A549 (cell line): ENCODE measurements at regions not wholly inside any gene's neighbourhood (a gene's known extent, or its start where the extent isn't known, plus 50 kb on each side); places are given as distances from the start of the nearest gene placed in this dataset.

Experiments used
- ATAC-seq, 2 experiments: fragments of 200-7000 bp in 1 of 2; fragments of >200 bp in 1 of 2; cut with Nextera tagmentation in 1 of 2; cut with Tn5 transposase in 1 of 2; 3 replicates each; pipeline versions ENCODE4 v1.8.0 to v1.9.1; 2018 to 2020; ENCODE audit warnings: mild to moderate bottlenecking in 1 of 2, moderate library complexity in 1 of 2
- CTCF ChIA-PET: fragments of 300-600 bp; sonication (Branson Sonifier 250); formaldehyde crosslinking; extraction: SDS; loops from one replicate; lab custom pipeline; 2021; ENCODE audit warnings: antibody characterized with exemption, inconsistent platforms; lab: Yijun Ruan, JAX
- POLR2A ChIA-PET: fragments of 350-600 bp; formaldehyde crosslinking; extraction: SDS; loops from one replicate; lab custom pipeline; 2021; ENCODE audit warnings: antibody characterized with exemption, inconsistent platforms; lab: Yijun Ruan, JAX
- DNase-seq, 2 experiments: peaks; one replicate each; pipeline versions ENCODE4 v3.0.0 to v3.0.0-alpha.2; 2011 to 2016; ENCODE audit warnings: low read depth in 1 of 2, low spot score in 1 of 2
- FAIRE-seq: peaks from 2 replicates; lab custom pipeline; 2011; peaks lifted over from hg19 to GRCh38; lab: Jason Lieb, UNC
- H3K27ac ChIP-seq, 2 experiments: fragments of >200 bp; sonication (Bioruptor Twin); formaldehyde crosslinking; 3 replicates each; pipeline ENCODE4 v1.5.1; 2016 to 2017
- H3K4me1 ChIP-seq: fragments of >200 bp; sonication (Bioruptor Twin); formaldehyde crosslinking; 3 replicates; pipeline ENCODE4 v1.6.1; 2016
- H3K4me2 ChIP-seq: fragments of >200 bp; sonication (Bioruptor Twin); formaldehyde crosslinking; 3 replicates; pipeline ENCODE4 v1.6.1; 2016
- H3K4me3 ChIP-seq: fragments of >200 bp; sonication (Bioruptor Twin); formaldehyde crosslinking; 3 replicates; pipeline ENCODE4 v1.5.1; 2016
- H3K9me3 ChIP-seq: fragments of >200 bp; sonication (Bioruptor Twin); formaldehyde crosslinking; 3 replicates; pipeline ENCODE4 v1.6.1; 2016
- BHLHE40 ChIP-seq: IDR thresholded peaks from 2 replicates; pipeline ENCODE4 v1.6.1; 2012; ENCODE audit warnings: low read depth, low read length, inconsistent platforms
- CBX2 ChIP-seq: fragments of 200-600 bp; sonication (generic); IDR thresholded peaks from 2 replicates; pipeline ENCODE4 v1.6.1; 2016; ENCODE audit warnings: low read depth, mild to moderate bottlenecking, borderline replicate concordance
- CHD4 ChIP-seq: fragments of 200-600 bp; sonication (generic); IDR thresholded peaks from 2 replicates; pipeline ENCODE4 v1.6.1; 2016; ENCODE audit warnings: antibody characterized with exemption, mild to moderate bottlenecking, borderline replicate concordance
- E2F6 ChIP-seq: IDR thresholded peaks from 2 replicates; pipeline ENCODE4 v1.6.1; 2012; ENCODE audit warnings: low read depth, borderline replicate concordance
- ESRRA ChIP-seq: fragments of 150-350 bp; IDR thresholded peaks from 2 replicates; pipeline ENCODE4 v1.6.1; 2014; ENCODE audit warnings: mild to moderate bottlenecking, low read length, borderline replicate concordance
- FOSB ChIP-seq: fragments of 250-450 bp; sonication (Bioruptor Pico); IDR thresholded peaks from 2 replicates; pipeline ENCODE4 v1.5.0; 2020; ENCODE audit warnings: mild to moderate bottlenecking, moderate library complexity
- FOXS1 ChIP-seq: fragments of 250-450 bp; sonication (Bioruptor Pico); IDR thresholded peaks from 2 replicates; pipeline ENCODE4 v1.5.0; 2020; ENCODE audit warnings: mild to moderate bottlenecking, moderate library complexity
- GATA3 ChIP-seq: IDR thresholded peaks from 2 replicates; pipeline ENCODE4 v1.6.1; 2012; ENCODE audit warnings: borderline replicate concordance
- HOXA7 ChIP-seq: fragments of 250-450 bp; sonication (Bioruptor Pico); IDR thresholded peaks from 2 replicates; pipeline ENCODE4 v1.5.0; 2020; ENCODE audit warnings: mild to moderate bottlenecking, moderate library complexity
- HOXB13 ChIP-seq: fragments of 250-450 bp; sonication (Bioruptor Pico); IDR thresholded peaks from 2 replicates; pipeline ENCODE4 v1.5.0; 2020; ENCODE audit warnings: low read depth, mild to moderate bottlenecking, moderate library complexity
- JUNB ChIP-seq: fragments of >200 bp; sonication (Bioruptor Twin); formaldehyde crosslinking; IDR thresholded peaks from 2 replicates; pipeline ENCODE4 v1.6.1; 2016
- KDM1A ChIP-seq: fragments of 200-600 bp; sonication (generic); IDR thresholded peaks from 2 replicates; pipeline ENCODE4 v1.6.1; 2016; ENCODE audit warnings: low read depth, mild to moderate bottlenecking
- MAFK ChIP-seq: fragments of 450-650 bp; IDR thresholded peaks from 2 replicates; pipeline ENCODE4 v1.6.1; 2014; ENCODE audit not compliant: partially characterized antibody
- MYC ChIP-seq: IDR thresholded peaks from 2 replicates; pipeline ENCODE4 v1.6.1; 2012; ENCODE audit warnings: mild to moderate bottlenecking, inconsistent platforms, low read length, improper control_type of control experiment, borderline replicate concordance
- PHF8 ChIP-seq: fragments of 200-600 bp; sonication (generic); IDR thresholded peaks from 2 replicates; pipeline ENCODE4 v1.6.1; 2016; ENCODE audit warnings: low read depth, mild to moderate bottlenecking, antibody characterized with exemption, moderate library complexity, borderline replicate concordance
- POLR2A ChIP-seq: IDR thresholded peaks from 2 replicates; pipeline ENCODE4 v1.6.1; 2012; ENCODE audit warnings: mild to moderate bottlenecking, low read length
- RAD21 ChIP-seq, 2 experiments: fragments of >200 bp in 1 of 2; sonication (Bioruptor Twin) in 1 of 2; formaldehyde crosslinking in 1 of 2; IDR thresholded peaks in 1 of 2; conservative IDR thresholded peaks in 1 of 2; 2 replicates in 1 of 2; 3 replicates in 1 of 2; pipeline ENCODE4 v1.6.1; 2012 to 2018; ENCODE audit warnings: inconsistent platforms in 1 of 2
- RARB ChIP-seq: fragments of 250-450 bp; sonication (Bioruptor Pico); IDR thresholded peaks from 2 replicates; pipeline ENCODE4 v1.8.0; 2021; ENCODE audit warnings: mild to moderate bottlenecking, moderate library complexity
- RFX5 ChIP-seq: fragments of 450-650 bp; IDR thresholded peaks from 2 replicates; pipeline ENCODE4 v1.7.1; 2014; ENCODE audit warnings: antibody characterized with exemption, mild to moderate bottlenecking, moderate library complexity
- SMC3 ChIP-seq: fragments of >200 bp; sonication (Bioruptor Twin); formaldehyde crosslinking; IDR thresholded peaks from 3 replicates; pipeline ENCODE4 v1.6.1; 2018; ENCODE audit warnings: inconsistent platforms
- TFCP2L1 ChIP-seq: fragments of 250-450 bp; sonication (Bioruptor Pico); IDR thresholded peaks from 2 replicates; pipeline ENCODE4 v1.5.0; 2021; ENCODE audit warnings: mild to moderate bottlenecking
- TP53 ChIP-seq: fragments of 250-450 bp; sonication (Bioruptor Pico); IDR thresholded peaks from 2 replicates; pipeline ENCODE4 v1.5.0; 2021; ENCODE audit warnings: mild to moderate bottlenecking, moderate library complexity
- ZC3H11A ChIP-seq: fragments of 450-650 bp; IDR thresholded peaks from 2 replicates; pipeline ENCODE4 v1.6.1; 2014; ENCODE audit warnings: antibody characterized with exemption, mild to moderate bottlenecking
- WGBS: methylation state at CpG from one replicate; pipeline ENCODE4 v1.1.6; 2017; ENCODE audit errors: missing lambda C conversion rate; 5-methylcytosine and 5-hydroxymethylcytosine counted together
- TF ChIP-seq, protein P1 (sequence below): fragments of 450-650 bp; IDR thresholded peaks from 2 replicates; pipeline ENCODE4 v1.6.1; 2014; ENCODE audit warnings: antibody characterized with exemption
- TF ChIP-seq, protein P2 (sequence below): fragments of >200 bp; sonication (Bioruptor Twin); formaldehyde crosslinking; IDR thresholded peaks from 3 replicates; pipeline ENCODE4 v1.5.1; 2016

DNA sequence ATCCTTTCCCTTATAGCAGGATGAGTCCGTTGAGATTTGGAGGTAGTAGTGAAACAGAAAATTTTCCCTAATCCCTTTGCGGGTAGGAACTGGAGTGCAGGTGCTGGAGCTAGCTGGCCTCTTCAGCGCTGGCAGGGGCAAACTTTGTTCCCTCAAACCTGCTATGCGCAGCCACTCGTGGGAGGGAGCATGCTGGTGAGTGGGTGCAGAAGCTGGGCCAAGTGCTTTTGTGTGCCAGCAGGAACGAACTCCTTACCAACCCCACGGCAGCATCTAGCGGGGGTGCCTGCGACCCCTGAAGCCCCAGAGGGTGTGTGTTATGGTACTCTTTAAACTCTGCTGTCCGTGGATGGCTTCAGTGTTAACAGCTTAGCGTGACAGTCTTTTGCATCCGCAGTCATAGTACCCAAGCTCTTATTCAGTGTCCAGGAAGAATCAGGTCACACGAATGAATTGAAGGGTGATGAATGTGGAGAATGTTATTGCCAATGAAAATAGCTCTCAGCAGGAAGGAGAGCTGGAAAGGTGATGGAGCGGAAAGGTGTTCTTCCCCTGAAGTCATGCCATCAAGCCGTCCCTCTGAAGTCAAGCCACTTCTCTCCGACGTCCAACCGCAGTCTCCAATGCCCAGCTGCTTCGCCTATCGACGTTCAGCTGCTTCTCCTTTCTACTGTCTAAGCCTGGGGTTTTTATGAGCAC lies 1445.1 kb upstream of the CDH9 start:
- Histone ChIP-seq H3K4me2 (no peak overlapping the region), H3K4me1 (no peaks in the 10 kb centered on the region), H3K27ac (no peak overlapping the region), H3K4me3 (no peak overlapping the region), H3K9me3 (no peaks in the 10 kb centered on the region)
- 53% methylated on average over 17 of the region's 21 CpGs for WGBS
- no peak for ATAC-seq
- DNase-seq, result no peak
- FAIRE-seq, result no peak
- ChIA-PET CTCF (interaction anchor here (0.9 to 1.2 kb wide), 2 partner anchors 10 to 41 kb away, joined by 3 read pairs; no protein-coding TSS in a partner anchor), POLR2A (no interaction called here)
- TF ChIP-seq ZC3H11A (no peak), CHD4 (no peak), HOXB13 (no peak), FOSB (CRISPR knock-in tag) (no peak), E2F6 (no peak), MYC (no peak), FOXS1 (no peak)

GRCh38 chr5:28473531-28474107 lies 1435.2 kb upstream of the CDH9 start:
- H3K4me2 ChIP-seq, result no peak overlapping the region
- ChIA-PET CTCF (interaction anchor here (0.6 to 1.6 kb wide), 4 partner anchors 10 to 293 kb away, joined by 3 to 4 read pairs (median 3); no protein-coding TSS in a partner anchor), POLR2A (no interaction called here)
- 0 out of 3 replicates have a peak, but pooled peaks cover under 1% of the 10 kb centered on the region for H3K4me1 ChIP-seq
- no peak for FAIRE-seq
- no peak overlapping the region for H3K27ac ChIP-seq
- TF ChIP-seq SMC3, result peak; percentile 43; the same call in 1 of the 3 replicates
- no peak for TF ChIP-seq KDM1A
- no peak for TF ChIP-seq CBX2
- TF ChIP-seq MAFK, result no peak
- TF ChIP-seq HOXA7 (CRISPR knock-in tag), result no peak
- TF ChIP-seq, protein P1, sequence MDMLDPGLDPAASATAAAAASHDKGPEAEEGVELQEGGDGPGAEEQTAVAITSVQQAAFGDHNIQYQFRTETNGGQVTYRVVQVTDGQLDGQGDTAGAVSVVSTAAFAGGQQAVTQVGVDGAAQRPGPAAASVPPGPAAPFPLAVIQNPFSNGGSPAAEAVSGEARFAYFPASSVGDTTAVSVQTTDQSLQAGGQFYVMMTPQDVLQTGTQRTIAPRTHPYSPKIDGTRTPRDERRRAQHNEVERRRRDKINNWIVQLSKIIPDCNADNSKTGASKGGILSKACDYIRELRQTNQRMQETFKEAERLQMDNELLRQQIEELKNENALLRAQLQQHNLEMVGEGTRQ, result no peak
- no peak for TF ChIP-seq RARB (CRISPR knock-in tag)
- no peak for TF ChIP-seq TP53 (CRISPR knock-in tag)
- no peak for TF ChIP-seq E2F6
- TF ChIP-seq RAD21 (conservative IDR thresholded peaks at IDR 0.05 in 1 of 2, IDR thresholded peaks at IDR 0.05 in 1 of 2), result peak; percentile 38 to 48; a peak in 4 of 5 replicates
- TF ChIP-seq RFX5, result no peak
- no peak for TF ChIP-seq GATA3
- no peak for TF ChIP-seq FOXS1
- TF ChIP-seq BHLHE40, result no peak
- no peak for TF ChIP-seq HOXB13
- TF ChIP-seq POLR2A, result no peak
- TF ChIP-seq TFCP2L1 (CRISPR knock-in tag), result no peak
- TF ChIP-seq PHF8, result no peak
- TF ChIP-seq ESRRA, result no peak
- TF ChIP-seq JUNB, result no peak
- TF ChIP-seq, protein P2, sequence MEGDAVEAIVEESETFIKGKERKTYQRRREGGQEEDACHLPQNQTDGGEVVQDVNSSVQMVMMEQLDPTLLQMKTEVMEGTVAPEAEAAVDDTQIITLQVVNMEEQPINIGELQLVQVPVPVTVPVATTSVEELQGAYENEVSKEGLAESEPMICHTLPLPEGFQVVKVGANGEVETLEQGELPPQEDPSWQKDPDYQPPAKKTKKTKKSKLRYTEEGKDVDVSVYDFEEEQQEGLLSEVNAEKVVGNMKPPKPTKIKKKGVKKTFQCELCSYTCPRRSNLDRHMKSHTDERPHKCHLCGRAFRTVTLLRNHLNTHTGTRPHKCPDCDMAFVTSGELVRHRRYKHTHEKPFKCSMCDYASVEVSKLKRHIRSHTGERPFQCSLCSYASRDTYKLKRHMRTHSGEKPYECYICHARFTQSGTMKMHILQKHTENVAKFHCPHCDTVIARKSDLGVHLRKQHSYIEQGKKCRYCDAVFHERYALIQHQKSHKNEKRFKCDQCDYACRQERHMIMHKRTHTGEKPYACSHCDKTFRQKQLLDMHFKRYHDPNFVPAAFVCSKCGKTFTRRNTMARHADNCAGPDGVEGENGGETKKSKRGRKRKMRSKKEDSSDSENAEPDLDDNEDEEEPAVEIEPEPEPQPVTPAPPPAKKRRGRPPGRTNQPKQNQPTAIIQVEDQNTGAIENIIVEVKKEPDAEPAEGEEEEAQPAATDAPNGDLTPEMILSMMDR, result peak; percentile 30
- peak in 1 of 2 experiments; percentile 34 for DNase-seq
- WGBS, result 42% methylated on average over 4 of the region's 4 CpGs
- 0 out of 6 replicates have a peak, but pooled peaks of 1 of the 2 experiments have one; percentile 40 for ATAC-seq
- H3K9me3 ChIP-seq, result no peaks in the 10 kb centered on the region
- no peak overlapping the region for H3K4me3 ChIP-seq
